CD4-positive, alpha-beta T cell treated with Interferon alpha-2 for 1 hour (primary cell): ENCODE measurements at regions not wholly inside any gene's neighbourhood (a gene's known extent, or its start where the extent isn't known, plus 50 kb on each side); places are given as distances from the start of the nearest gene placed in this dataset.

Experiments used
- DNase-seq, 2 donors: peaks; one replicate each; pipeline ENCODE4 v3.0.0-alpha.2; 2020 to 2022

DNA sequence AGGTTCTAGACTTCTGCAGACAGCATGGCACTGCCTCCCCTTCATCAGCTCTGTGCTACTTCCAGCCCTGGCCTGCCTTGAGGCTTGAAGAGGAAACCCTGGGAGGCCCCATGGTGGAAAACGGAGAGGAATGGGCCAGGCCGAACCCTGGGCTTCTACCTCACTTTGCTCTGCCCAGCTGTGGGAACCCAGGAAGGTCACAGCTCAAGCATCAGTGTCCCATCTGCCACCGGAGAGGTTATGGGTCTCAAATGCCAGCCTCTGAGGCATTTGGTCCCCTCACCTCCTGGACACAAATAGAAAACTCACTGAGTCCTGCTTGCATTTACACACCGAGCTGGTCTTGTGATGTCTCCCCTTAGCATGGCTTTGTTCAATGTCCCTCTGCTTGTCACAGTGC lies 80.1 kb upstream of the ALDH1B1 start:
- no peak for DNase-seq

DNA sequence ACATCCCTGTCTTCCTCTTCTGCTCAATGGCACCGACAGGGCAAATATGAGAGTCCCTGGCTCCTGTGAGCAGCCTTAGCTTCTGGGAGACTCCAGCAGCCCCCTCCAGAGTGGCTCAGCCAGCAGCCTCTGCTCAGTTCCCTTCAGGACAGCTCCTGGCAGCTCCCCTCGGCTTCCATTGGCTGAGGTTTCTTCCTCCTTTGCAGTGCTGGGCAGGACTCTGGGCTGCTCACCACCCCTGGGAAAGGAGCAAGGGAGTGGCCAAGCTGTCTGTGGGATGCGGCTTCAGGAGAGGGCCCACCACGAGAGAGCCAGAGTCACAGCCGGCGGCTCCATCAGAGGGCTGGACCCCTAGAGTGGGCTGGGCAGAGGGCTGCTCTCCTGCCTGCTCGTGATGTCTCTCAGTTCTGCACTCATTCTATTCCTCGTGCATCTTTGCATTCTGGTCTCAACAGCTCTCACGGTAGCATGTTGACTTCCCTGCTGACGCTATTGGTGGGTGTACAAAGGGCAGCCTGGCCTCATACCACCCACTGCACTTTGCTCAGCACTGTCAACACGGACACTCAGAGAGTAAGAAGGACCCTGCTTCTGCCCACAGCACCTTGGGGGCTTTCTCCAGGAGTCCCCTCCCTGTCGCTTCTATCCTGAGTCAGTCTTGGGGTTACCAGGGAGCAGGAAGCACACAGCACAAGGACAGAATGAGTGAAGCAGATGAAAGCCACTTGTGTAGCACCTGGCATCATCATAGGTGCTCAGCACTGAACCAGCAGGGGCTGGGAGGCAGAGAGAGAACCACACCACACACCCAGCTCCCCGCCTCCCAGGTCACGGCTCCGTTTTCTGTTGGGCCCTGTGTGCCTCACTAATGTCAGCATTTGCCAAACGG lies 80.9 kb upstream of the ALDH1B1 start:
- DNase-seq: no peak

DNA sequence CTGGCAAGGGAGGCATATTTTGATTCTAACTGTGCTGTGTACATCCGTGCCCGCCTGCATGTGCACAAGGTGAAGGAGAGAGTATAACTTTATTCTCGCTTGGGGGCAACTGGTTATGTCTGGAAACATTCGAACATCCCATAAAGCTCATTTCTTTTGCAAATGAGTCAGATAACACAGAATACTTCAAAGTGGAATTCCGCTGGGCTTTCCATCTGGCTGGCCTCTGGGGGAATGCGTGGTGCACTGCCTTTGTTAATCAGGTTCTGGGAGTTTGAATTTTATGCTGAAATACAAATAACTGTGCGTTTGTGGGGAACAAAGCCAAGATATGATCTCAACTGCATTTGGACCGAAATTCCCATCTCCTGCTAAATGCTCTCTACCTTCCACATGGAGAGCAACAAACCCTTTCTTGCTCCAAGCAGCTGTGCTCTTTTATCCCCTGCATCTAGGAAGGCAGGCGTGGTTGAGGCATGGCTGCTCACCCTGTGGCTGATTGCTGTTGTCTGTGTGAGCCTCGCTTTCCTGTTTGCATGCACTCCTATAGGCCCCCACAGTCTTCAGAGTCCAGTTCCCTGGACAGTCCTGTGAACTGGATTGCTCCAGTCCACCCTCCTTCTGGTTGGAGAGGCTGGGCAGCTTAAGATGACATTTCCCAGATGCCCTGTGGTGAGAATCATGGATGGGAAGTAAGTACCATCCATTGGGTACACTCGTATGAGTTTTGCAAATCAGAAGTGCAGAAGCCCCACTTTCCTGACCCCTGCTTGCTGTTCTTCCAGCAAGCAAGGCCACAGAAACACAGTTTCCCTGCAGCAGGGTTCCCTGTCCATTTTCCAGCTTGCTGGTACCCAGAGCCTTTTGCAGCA lies 82.9 kb upstream of the ALDH1B1 start:
- no peak for DNase-seq

DNA sequence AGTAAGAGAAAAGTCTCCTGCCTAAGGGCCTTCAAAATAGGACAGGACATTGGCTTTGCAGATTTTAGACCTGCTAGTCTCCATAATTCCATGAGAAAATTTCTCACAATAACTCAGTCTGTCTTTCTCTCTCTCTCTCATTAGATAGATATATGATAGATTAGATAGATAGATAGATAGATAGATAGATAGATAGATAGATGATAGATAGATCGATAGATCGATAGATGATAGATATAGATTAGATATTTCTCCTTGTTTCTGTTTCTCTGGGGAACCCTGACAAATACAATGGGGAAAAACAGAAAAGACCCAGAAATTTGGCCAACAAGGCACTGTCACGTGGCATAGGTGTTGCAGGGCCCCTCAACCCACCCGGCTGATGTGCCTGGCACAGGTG lies 84.4 kb upstream of the ALDH1B1 start:
- DNase-seq: no peak

DNA sequence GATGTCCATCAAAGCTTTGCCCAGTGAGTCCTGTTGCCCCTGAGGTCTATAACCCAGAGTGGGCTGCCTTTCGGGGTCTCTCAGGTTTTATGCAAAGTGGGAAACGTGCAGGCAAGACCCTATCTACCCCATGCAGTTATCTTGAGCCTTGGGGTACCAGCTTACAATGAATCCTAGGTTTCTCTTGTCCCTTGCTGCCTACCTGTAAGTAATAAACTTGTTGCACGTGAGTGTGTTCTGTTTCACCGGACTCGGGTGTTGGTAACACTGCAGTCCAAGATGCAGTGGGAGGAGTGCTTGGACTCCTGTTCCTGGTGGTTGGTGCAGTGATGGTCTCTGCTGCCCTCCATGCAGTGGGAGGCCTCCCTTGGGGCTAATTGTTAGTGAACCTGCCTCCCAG lies 85.6 kb upstream of the ALDH1B1 start:
- DNase-seq: no peak

DNA sequence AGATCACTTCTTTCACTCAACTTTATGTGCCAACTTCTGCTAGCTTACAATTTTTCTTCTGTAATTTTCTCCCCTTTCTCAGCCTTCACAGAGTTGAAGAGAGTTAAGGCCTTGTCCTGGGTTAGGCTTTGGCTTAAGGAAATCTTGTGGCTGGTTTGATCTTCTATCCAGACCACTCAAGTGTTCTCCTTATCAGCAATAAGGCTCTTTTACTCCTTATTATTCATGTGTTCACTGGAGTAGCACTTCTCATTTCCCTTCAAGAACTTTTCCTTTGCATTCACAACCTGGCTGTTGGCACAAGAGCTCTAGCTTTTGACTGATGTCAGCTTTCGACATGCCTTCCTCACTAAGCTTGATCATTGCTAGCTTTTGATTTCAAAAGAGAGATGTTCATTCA lies 86.9 kb upstream of the ALDH1B1 start:
- no peak for DNase-seq

DNA sequence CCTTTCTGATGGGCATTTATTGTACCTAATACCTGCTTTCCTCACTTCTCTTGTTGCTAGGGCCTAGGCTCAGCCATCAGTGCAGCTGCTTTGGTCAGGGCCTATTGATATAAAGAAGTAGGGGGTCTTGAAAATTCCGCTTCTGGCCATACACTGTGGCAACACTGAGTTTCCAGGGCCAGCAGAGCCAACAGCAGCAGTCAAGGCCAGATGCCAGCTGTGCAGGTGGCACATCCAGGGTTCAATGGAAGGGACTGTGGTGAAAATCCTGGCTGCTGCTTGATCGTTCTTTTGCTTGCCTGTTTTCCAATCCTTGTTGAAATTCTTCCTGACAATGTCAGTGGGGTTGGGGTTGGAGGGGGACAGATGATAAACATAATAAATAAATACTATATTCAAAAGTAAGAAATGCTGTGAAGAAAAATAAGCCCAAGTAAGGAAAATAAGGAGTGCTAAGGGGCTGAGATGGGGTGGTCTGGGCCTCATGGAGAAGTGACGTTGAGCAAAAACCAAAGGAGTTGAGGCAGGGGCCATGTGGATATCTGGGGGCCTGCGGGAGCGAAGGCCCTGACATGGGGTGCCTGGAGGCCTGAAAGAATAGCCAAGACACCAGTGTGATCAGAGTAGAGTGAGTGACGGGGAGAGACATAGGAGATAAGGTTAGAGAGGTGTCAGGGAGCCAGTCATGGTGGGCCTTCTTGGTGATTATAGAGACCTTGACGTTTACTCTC lies 91.0 kb upstream of the ALDH1B1 start:
- DNase-seq: no peak

DNA sequence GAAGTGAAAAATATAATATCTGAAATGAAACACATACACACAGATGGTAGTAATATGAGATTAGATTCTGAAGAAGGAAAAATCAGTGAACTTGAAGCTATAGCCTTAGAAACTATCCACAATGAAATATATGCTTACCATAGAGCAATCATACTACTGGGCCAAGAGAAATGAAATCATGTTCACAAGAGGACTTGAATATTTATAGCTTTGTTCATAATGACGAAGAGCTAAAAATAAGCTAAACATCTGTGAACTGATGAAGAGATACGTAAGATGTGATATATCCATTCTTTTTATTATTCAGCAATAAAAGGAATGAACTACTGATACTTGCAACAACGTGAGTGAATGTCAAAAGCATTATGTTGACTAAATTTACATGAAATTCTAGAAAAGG lies 92.6 kb upstream of the ALDH1B1 start:
- DNase-seq: no peak

DNA sequence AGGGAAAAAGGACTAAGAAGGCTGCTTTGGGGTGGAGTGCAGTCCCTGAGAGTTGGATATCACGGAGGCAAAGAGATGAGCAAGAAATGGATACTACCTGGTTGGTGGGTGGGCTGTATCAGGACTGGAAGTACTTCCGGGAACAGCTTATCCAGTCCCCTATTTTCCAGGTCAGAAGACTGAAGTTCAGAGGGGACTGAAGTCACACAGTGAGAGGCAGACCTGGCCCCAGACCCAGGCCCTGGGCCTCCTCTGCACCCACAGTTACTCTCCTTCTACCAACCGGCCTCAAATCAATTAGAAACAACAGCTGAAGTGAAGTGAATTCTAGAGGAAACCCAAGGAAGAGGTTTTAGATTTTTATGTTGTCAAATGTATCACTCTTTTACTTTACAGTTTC lies 93.6 kb upstream of the ALDH1B1 start:
- no peak for DNase-seq

DNA sequence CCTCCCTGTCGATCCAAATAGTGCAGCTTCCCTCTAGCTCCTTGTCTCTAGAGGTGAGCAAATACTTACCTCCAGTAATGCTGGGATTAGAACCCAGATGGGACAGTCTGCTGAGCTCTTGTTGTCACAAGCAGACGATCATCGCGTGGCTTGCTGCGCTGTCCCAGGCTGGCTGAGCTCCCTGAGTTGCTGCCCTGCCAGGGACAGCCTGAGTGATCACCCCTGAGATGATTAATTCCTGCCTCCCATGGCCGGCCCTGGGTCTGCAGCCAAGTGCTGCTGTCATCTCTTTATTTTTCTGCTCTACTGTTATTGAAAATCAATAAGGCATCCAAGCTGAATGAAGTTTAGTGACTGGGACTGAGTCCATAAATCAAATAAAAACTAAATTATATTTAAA lies 94.0 kb upstream of the ALDH1B1 start:
- DNase-seq: no peak

DNA sequence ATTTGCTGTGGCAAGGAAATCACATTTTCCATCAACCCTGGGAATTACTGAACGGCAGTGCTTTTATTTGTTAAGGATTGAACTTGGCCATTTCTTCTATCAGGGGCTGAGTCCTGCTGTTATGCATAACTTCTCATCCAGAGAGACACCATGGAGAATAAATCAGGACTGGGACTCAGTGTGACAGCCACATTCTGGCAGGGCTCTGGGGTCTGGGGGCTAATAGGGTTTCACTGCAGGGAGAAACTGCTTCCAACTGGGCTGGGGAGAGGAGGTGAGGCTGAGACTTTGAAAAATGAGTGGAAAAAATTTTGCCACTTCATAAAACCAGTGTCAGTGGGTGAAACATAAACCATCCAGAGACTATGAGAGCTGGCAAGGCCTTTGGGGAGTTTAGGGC lies 95.7 kb upstream of the ALDH1B1 start:
- no peak for DNase-seq

DNA sequence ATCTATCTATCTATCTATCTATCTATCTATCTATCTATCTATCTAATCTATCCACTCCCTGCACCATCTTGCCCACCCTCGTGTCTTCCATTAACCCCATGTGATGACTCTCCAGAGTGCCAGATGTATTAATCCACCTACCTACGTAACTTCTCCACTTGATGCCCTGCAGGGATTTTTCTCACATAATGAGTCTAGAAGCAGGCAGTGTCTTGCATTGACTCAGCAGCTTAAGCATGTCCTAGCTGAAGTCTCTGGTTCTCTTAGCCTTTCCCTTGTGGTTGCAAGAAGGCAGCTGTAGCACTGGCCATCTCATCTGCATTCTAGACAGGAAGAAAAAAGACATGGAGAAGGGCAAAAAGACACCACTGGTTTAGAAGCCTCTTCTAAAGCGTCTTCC lies 96.7 kb upstream of the ALDH1B1 start:
- no peak for DNase-seq

DNA sequence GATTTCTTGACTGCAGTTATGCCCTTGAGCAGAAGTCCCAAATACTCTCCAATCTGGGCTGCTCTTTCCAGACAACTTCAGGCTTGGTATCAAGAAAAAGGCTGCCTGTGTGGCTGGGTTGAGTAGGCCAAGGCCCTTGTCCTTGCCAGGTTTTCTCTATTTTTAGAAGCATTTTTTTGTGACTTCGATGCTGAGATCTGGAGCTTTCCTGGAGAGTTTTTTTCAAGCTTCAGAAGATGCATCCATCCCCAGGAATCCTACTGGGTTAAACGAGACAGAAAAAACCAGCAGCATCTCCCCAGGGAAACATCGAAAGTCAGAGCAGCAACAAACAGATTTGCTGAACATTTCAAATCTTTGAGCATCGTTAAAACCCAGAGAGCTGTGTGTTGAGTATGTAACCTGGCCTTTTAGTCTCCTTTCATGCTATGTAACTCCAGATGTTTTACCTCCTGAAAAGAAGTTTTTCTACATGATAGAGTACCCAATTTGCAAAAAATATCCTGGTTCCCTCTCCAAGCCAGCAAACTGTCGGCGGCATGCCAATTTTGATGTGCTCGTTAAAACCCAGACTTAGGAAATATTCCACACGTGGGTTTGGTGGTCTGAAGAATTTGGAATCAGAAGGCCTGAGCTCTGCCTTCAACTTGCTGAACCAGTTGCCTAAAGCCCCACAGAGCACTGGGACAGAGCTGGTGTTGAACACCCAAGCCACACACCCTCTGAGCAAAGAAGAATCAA lies 98.1 kb upstream of the ALDH1B1 start:
- DNase-seq: no peak

DNA sequence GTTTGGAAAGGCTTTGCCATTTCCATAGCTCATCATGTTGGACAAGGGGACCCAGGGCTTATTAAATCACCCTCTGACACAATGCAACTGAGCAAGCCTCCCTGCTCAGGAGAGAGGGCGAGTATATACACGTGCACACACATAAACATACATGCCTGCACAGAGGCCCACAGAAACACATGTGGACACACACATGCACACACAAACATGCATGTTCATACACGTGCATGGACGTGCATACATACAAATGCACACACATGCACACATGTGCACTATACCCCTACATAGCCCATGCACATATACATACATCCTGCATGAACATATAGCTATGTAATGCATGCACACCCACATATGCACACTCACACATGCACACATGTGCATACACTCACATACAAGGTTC lies 99.5 kb upstream of the ALDH1B1 start:
- DNase-seq: no peak

DNA sequence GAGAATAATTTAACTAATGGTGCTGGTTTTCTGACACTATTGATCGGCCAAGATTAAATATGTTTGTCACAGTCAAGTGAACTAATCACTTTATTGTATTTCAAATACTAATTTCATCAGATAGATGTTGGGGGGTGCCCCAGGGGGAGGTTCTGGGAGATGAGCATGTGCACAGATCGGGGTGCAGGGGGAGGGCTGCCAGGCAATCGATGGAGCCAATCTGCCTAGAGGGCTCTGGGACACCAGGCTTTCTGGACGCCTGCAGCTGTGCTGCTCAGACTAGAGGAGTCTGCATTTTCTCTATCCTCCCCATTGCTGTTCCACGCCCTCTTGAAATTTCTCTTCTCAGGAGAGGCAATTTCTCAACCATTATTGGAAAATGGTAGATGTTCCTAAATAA lies 100.0 kb upstream of the ALDH1B1 start:
- DNase-seq: no peak

DNA sequence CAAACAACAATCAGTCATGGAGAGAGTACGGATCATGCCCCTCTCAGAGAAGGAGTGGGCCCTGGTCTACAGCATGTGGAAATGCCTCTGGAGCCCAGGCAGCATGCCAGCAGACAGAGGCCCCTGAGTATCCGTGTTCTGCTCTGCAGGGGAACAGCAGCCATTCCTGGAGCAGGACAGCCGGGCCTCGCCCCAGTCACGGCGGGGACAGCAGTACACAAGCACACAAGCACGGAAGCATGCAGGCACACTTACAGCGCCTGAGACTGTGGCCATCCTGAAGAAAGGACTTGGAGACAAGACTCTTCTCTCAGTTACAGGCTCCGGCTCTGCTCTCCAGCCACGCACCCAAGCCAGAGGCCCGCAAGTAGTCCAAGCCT lies 102.6 kb upstream of the ALDH1B1 start:
- no peak for DNase-seq

DNA sequence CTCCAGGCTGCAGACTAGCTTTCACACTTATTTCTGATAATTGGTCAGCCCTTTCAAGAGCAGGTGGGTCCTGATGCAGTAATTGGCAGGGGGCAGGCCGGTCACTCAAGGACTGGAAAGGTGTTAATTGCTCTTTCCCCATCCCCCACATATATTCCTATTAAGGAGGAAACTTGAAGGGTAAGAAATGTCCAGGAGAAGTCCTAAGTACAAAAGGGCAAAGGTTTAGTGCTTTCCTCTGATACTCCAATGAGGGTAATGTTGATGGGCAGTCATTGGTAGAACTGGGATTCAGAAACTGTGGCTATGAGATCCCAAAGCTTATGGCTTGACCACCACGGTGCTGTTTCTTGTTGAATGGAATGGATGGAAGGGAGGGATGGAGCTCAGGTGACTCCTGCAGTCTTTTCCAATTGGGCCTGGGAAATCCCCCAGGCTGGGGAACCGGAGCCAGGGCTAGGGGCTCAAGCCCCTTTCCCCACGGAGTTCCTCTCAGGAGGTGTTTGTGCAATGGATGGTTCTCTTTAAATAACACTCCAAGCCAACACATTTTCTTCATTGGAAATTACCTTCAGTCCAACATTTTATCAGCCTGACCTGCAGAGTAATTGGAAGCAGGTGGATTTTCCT lies 103.2 kb upstream of the ALDH1B1 start:
- no peak for DNase-seq

DNA sequence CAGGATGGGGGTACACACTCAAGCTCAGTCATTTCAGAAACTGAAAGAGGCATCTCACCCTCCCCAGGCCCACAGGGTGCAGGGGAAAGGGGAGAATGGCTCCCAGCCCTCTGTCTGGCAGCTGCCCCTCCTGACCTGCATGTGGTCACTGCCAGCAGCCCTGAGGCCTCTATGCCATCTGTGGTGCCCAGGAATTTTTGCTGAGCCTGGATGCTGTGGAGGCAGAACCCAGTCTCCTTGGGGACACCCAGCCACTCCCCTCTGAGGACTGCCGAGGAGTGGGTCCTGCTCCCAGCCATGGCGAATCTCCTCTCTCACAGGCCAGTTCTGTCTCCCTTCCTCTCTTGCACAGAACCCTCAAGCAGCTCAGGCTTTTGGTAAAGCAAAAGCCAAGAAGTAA lies 104.0 kb upstream of the ALDH1B1 start:
- no peak for DNase-seq

DNA sequence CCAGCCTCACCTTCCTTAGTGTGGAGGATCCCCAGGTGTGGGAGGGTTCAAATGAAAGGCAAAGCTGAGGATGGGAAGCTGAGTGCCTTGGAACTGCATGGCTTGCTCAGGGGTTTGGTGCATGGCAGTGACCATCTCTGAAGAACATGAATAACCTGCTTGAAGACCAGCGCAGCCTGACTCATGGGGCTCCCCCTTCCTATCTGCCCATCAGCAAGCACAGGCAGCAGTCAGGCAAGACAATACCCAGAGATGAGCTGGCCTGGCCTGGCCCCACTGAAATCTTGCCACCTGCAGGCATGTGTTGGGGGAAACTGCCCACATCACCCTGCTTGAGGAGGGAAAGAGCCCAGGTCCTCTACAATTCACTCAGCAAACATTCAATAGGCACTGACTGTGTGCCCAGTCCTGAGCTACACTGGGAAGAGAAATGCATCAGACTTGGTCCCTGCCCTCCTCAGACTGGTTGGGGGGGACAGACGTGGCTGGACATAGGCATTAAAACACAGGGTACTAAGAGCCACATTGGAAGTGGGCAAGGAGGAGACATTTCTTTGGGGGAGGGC lies 105.0 kb upstream of the ALDH1B1 start:
- no peak for DNase-seq

DNA sequence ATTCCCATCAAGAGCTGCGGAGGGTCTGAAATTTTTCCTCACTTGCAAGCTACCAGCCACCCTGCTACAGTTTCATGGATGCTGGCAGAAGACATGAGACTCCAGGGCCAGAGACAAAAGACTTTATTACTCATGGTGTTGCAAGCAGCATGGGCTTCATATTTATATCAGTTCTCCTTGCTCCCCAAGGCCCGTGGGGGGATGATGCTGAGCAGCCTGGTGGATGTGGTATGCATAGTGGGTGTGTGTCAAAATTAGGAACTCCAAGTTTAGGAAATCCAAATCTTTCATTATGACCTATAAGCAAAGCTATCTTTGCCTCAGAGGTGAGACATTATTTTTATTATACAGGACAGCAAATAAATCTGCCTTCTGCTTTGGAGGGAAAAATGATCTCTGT lies 105.7 kb upstream of the ALDH1B1 start:
- no peak for DNase-seq

DNA sequence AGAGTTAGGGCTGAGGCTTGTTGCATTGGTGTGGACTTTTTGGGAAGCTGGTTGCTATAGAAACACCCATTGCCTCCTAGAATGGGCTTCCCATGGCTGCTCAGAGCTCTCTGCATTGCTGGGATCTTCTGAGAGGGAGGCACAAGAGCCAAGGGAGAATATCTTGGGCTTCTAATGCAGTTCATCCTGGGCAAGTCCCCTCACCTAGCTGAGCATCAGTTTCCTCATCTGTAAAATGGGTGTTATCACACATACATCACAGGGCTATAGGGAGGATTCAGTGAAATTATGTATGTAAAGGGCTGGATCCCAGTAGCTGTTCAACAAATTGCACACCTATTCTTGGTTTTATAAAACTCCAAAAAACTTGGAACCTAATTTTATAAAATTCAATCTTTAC lies 106.1 kb upstream of the ALDH1B1 start:
- DNase-seq: no peak

DNA sequence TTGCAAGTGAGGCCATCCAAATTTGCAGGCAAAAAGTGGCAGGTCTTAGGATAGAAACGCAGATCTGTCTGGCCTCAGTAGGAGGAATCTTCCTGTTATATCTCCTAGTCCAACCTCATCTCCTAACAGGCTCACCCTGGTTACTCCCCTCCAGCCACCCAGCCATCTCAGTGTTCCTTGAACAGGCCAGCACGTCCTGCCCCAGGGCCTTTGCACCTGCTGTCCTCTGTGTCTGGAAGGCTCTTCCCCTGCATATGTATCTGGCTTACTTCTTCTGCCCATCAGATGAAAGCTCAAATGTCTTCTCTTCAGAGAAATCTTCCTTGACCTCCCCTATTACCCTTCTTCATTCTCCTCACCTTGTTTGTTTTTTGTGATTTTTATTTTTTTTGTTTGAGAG lies 107.3 kb upstream of the ALDH1B1 start:
- DNase-seq: no peak
